Mesenchymal stem cell (in vitro differentiated cells and primary cell): ENCODE measurements at regions not wholly inside any gene's neighbourhood (a gene's known extent, or its start where the extent isn't known, plus 50 kb on each side); places are given as distances from the start of the nearest gene placed in this dataset.

ENCODE experiments used
- DNase-seq: peaks from one replicate; pipeline ENCODE4 v3.0.0-alpha.2; 2013
- H2AFZ ChIP-seq: one replicate; pipeline ENCODE4 v1.6.1; 2013; ENCODE audit warnings: low read depth, mild to moderate bottlenecking, control low read depth, inconsistent platforms, low read length, moderate library complexity
- H2AK5ac ChIP-seq: 2 replicates; pipeline ENCODE4 v1.6.1; 2013; ENCODE audit warnings: low read length, moderate library complexity, mild to moderate bottlenecking, inconsistent platforms; ENCODE audit not compliant: severe bottlenecking
- H2BK120ac ChIP-seq: one replicate; pipeline ENCODE4 v1.6.1; 2013; ENCODE audit warnings: low read depth, mild to moderate bottlenecking, inconsistent platforms, low read length, moderate library complexity
- H2BK12ac ChIP-seq, 2 experiments: one replicate each; pipeline ENCODE4 v1.6.1; 2013; ENCODE audit warnings: inconsistent platforms in 2 of 2, low read length in 2 of 2, mild to moderate bottlenecking in 2 of 2, moderate library complexity in 2 of 2, control low read depth in 1 of 2
- H2BK15ac ChIP-seq: one replicate; pipeline ENCODE4 v1.6.1; 2013; ENCODE audit warnings: mild to moderate bottlenecking, low read depth, inconsistent platforms; ENCODE audit not compliant: poor library complexity, severe bottlenecking
- H2BK5ac ChIP-seq: 2 replicates; pipeline ENCODE4 v1.6.1; 2013; ENCODE audit warnings: low read depth, mild to moderate bottlenecking, low read length, control low read depth, inconsistent platforms; ENCODE audit not compliant: poor library complexity, severe bottlenecking
- H3K14ac ChIP-seq, 2 experiments: one replicate each; pipeline ENCODE4 v1.6.1; 2013; ENCODE audit warnings: inconsistent platforms in 2 of 2, low read length in 2 of 2, control low read depth in 1 of 2, mild to moderate bottlenecking in 1 of 2, moderate library complexity in 1 of 2
- H3K18ac ChIP-seq, 2 experiments: one replicate each; pipeline ENCODE4 v1.6.1; 2013; ENCODE audit warnings: inconsistent platforms in 2 of 2, low read length in 2 of 2, control low read depth in 1 of 2, low read depth in 1 of 2, mild to moderate bottlenecking in 1 of 2
- H3K23ac ChIP-seq, 2 experiments: one replicate each; pipeline ENCODE4 v1.6.1; 2013; ENCODE audit warnings: inconsistent platforms in 2 of 2, low read length in 2 of 2, mild to moderate bottlenecking in 2 of 2, moderate library complexity in 2 of 2, control low read depth in 1 of 2
- H3K27ac ChIP-seq: 2 replicates; pipeline ENCODE4 v1.5.1; 2013; ENCODE audit warnings: mild to moderate bottlenecking, moderate library complexity, low read length, control low read depth, inconsistent platforms; ENCODE audit not compliant: poor library complexity, severe bottlenecking
- H3K27me3 ChIP-seq, 2 experiments: 2 replicates each; pipeline versions ENCODE4 v1.6.1 to v1.7.0; 2013; ENCODE audit warnings: low read length in 2 of 2, mild to moderate bottlenecking in 2 of 2, moderate library complexity in 2 of 2, control low read depth in 1 of 2, inconsistent platforms in 1 of 2; ENCODE audit not compliant: control insufficient read depth in 1 of 2, insufficient read depth in 1 of 2
- H3K36me3 ChIP-seq, 2 experiments: 2 replicates each; pipeline versions ENCODE4 v1.6.1 to v1.7.0; 2013; ENCODE audit warnings: low read length in 2 of 2, control low read depth in 1 of 2, inconsistent platforms in 1 of 2, low read depth in 1 of 2, mild to moderate bottlenecking in 1 of 2; ENCODE audit not compliant: insufficient read depth in 2 of 2, control insufficient read depth in 1 of 2
- H3K4ac ChIP-seq, 2 experiments: one replicate each; pipeline ENCODE4 v1.6.1; 2013; ENCODE audit warnings: inconsistent platforms in 2 of 2, low read length in 2 of 2, mild to moderate bottlenecking in 2 of 2, moderate library complexity in 2 of 2, control low read depth in 1 of 2, low read depth in 1 of 2
- H3K4me1 ChIP-seq: 2 replicates; pipeline ENCODE4 v1.6.1; 2013; ENCODE audit warnings: low read depth, low read length, control low read depth; ENCODE audit not compliant: control insufficient read depth, insufficient read depth
- H3K4me2 ChIP-seq: 2 replicates; pipeline ENCODE4 v1.6.1; 2013; ENCODE audit warnings: low read length, mild to moderate bottlenecking, inconsistent platforms; ENCODE audit not compliant: poor library complexity, severe bottlenecking
- H3K4me3 ChIP-seq, 2 experiments: 2 replicates each; pipeline versions ENCODE4 v1.5.1 to v1.7.0; 2013; ENCODE audit warnings: low read length in 2 of 2, mild to moderate bottlenecking in 2 of 2, control low read depth in 1 of 2, low read depth in 1 of 2; ENCODE audit not compliant: insufficient read depth in 1 of 2
- H3K79me1 ChIP-seq: replicated peaks from 2 replicates; pipeline ENCODE4 v1.6.1; 2013; ENCODE audit warnings: mild to moderate bottlenecking, control low read depth, low read length, inconsistent platforms; ENCODE audit not compliant: poor library complexity, severe bottlenecking
- H3K9ac ChIP-seq: 2 replicates; pipeline ENCODE4 v1.7.0; 2013; ENCODE audit warnings: mild to moderate bottlenecking, low read length, moderate library complexity
- H3K9me3 ChIP-seq: 2 replicates; pipeline ENCODE4 v1.7.0; 2013; ENCODE audit warnings: mild to moderate bottlenecking, low read length; ENCODE audit not compliant: control insufficient read depth
- H4K8ac ChIP-seq: one replicate; pipeline ENCODE4 v1.6.1; 2013; ENCODE audit warnings: inconsistent platforms, mild to moderate bottlenecking, low read length, moderate library complexity
- H4K91ac ChIP-seq: one replicate; pipeline ENCODE4 v1.6.1; 2013; ENCODE audit warnings: mild to moderate bottlenecking, low read length, inconsistent platforms
- WGBS: methylation state at CpG from one replicate; pipeline ENCODE4 v1.1.7; 2013; ENCODE audit warnings: mixed read lengths; 5-methylcytosine and 5-hydroxymethylcytosine counted together

DNA sequence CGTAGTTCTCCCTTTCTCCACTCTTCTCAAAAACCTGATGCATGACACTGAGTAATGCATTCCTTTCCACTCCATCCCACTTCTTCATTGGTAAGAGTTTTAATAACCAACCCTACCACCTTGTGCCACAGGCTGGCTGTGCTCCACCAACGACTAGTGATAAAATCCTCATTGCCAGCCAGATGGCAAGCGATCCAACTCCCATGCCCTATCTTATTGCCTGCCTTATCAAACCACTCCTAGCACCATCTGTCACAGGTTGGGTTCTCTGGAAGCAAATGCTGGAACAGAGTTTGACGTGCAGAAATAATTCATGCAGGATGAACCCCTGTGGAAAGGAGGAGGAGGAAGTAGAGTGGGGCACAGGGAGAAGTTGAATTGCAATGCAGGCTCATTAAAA is 99.5 kb downstream of the CHD9NB start:
- Histone ChIP-seq H4K91ac (no peak overlapping the region), H3K9ac (no peak overlapping the region)
- 77% methylated on average over 4 of the region's 4 CpGs for WGBS

DNA sequence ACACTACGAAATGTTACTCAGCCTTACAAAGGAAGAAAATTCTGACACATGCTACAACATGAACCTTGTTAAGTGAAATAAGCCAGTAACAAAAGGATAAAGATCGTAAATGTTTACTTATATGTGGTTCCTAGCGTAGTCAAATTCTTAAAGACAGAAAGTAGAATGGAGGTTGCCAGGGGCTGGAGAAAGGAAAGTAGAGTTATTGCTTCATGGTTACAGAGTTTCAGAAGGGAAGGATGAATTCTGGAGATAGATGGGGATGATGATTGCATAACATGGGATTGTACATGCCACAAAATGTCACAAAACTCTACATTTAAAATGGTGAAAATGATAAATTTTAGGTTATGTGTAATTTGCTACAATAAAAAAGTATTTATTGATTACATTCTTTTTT is 103.8 kb downstream of the CHD9NB start:
- Histone ChIP-seq H3K27ac (no peak overlapping the region), H2BK15ac (no peak overlapping the region), H4K8ac (no peak overlapping the region), H3K27me3 (no peaks in the 10 kb centered on the region), H3K23ac (no peak overlapping the region), H4K91ac (no peak overlapping the region), H3K14ac (no peak overlapping the region), H2BK120ac (no peak overlapping the region), H2BK5ac (no peak overlapping the region), H3K9me3 (peaks cover 1% of the 10 kb centered on the region), H3K18ac (no peak overlapping the region), H3K79me1 (no peaks in the 10 kb centered on the region), H2AK5ac (no peak overlapping the region), H3K4me1 (no peaks in the 10 kb centered on the region), H2BK12ac (no peak overlapping the region), H3K4me2 (no peak overlapping the region), H3K4me3 (no peak overlapping the region), H3K4ac (no peak overlapping the region), H2AFZ (no peak overlapping the region), H3K36me3 (no peaks in the 10 kb centered on the region), H3K9ac (no peak overlapping the region)
- no peak for DNase-seq
- WGBS, result 84% methylated on average over 2 of the region's 3 CpGs

More for the DNA sequence above, 99.5 kb downstream of the CHD9NB start:
- Histone ChIP-seq H3K23ac (no peak overlapping the region), H3K14ac (no peak overlapping the region), H2BK5ac (no peak overlapping the region), H3K4me2 (no peak overlapping the region), H3K4ac (no peak overlapping the region), H3K9me3 (no peaks in the 10 kb centered on the region), H2BK15ac (no peak overlapping the region), H4K8ac (no peak overlapping the region), H2AFZ (no peak overlapping the region), H3K79me1 (no peaks in the 10 kb centered on the region), H3K4me3 (no peak overlapping the region), H2BK12ac (no peak overlapping the region), H2AK5ac (no peak overlapping the region), H3K27me3 (no peaks in the 10 kb centered on the region), H3K27ac (no peak overlapping the region), H3K18ac (no peak overlapping the region), H3K4me1 (no peaks in the 10 kb centered on the region), H2BK120ac (no peak overlapping the region), H3K36me3 (no peaks in the 10 kb centered on the region)
- no peak for DNase-seq

DNA sequence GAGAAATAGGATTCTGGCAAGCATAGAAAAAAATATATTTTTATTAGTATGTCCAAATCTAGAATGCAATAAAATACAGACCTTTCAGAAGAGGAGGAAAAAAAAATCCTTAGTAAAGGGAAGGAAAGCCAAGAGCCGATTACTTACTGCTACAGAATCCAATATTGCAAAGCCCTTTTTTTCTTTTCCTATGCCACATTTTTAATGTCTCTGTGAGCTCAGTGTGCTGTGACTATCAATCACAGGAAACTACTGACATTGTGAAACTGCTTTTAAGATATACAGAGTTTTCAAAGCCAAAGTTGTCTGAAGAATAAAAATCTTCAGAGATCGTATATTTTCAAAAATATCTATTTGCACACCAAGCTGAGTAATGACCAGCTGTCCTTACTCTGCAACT is 120.4 kb downstream of the CHD9NB start:
- Histone ChIP-seq H4K91ac (no peak overlapping the region), H3K36me3 (no peaks in the 10 kb centered on the region), H2BK120ac (no peak overlapping the region), H3K4me1 (no peaks in the 10 kb centered on the region), H3K79me1 (no peaks in the 10 kb centered on the region), H2BK15ac (no peak overlapping the region), H3K27ac (no peak overlapping the region), H3K4me3 (no peak overlapping the region), H3K4me2 (no peak overlapping the region), H2AK5ac (no peak overlapping the region), H3K18ac (no peak overlapping the region), H3K27me3 (no peaks in the 10 kb centered on the region), H3K23ac (no peak overlapping the region), H3K14ac (no peak overlapping the region), H3K9ac (no peak overlapping the region), H4K8ac (no peak overlapping the region), H2AFZ (no peak overlapping the region), H3K9me3 (peaks cover 14% of the 10 kb centered on the region), H2BK5ac (no peak overlapping the region), H3K4ac (no peak overlapping the region), H2BK12ac (no peak overlapping the region)
- DNase-seq, result no peak
- WGBS, result no CpG with 5 or more reads among the region's 2 CpGs

DNA sequence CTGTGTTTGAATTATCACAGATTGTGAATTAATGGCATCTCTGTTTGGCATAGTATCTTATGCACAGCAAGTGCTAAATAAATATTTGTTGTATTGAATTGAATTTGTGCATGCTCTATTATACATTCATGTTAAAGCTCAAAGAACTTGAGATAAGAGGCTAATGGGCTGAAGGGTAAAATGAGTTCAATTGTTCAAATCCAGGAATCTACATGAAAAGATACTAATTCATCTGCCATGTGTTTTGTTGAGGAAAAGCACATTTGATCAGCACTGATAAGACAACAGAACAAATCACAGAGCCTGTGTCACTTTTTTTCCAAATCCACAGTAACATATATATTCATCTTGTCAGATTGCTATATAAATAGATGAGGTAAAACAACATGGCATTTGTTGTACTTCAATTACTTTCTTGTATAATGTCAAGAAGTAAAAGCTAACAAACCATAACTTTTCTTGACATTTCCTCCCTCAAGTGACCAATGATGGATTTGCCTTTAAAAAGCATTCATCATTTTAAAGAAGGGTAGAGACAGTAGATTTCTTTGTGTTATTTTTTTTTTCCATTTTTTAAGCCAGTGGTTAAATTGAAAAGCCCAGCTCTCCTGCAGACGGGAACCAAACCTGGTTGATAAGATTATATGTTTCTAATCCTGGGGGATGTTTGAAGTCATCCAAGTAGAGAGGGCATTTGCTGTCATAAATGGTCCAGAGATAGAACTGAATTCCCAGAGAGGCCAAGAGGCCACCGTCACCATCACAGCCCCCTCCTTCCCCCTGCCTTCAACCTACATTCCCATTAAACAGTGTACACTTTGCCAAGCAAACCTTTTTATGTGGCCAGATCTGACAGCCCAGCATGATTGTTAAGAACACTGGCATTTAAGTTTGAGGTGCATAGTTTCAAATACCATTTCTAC is 123.0 kb downstream of the CHD9NB start:
- DNase-seq, result no peak
- Histone ChIP-seq H3K27ac (no peak overlapping the region), H3K14ac (no peak overlapping the region), H3K79me1 (no peaks in the 10 kb centered on the region), H2BK12ac (no peak overlapping the region), H3K18ac (no peak overlapping the region), H2AFZ (no peak overlapping the region), H3K27me3 (no peaks in the 10 kb centered on the region), H3K36me3 (no peaks in the 10 kb centered on the region), H2BK120ac (no peak overlapping the region), H3K4me2 (no peak overlapping the region), H2BK15ac (no peak overlapping the region), H3K4me1 (no peaks in the 10 kb centered on the region), H3K9ac (no peak overlapping the region), H4K91ac (no peak overlapping the region), H2BK5ac (no peak overlapping the region), H4K8ac (no peak overlapping the region), H3K23ac (no peak overlapping the region), H3K9me3 (peaks cover 14% of the 10 kb centered on the region), H3K4ac (no peak overlapping the region), H2AK5ac (no peak overlapping the region), H3K4me3 (no peak overlapping the region)
- 33% methylated on average over 1 of the region's 2 CpGs for WGBS
